OCI-LY3 (cell line): ENCODE measurements at regions not wholly inside any gene's neighbourhood (a gene's known extent, or its start where the extent isn't known, plus 50 kb on each side); places are given as distances from the start of the nearest gene placed in this dataset.
"Not testable (repeated sequence)": the region's sequence is repeated elsewhere in the genome, so short reads cannot be mapped to it uniquely, and the experiment has no call there.

Experiments
- H2AFZ ChIP-seq: fragments of 200-600, 300-600 bp; shearing (Covaris generic); 2 replicates; pipeline ENCODE4 v1.6.0; 2014; ENCODE audit warnings: antibody characterized with exemption, low read depth, low read length
- H3K27ac ChIP-seq: fragments of 200-600, 300-600 bp; sonication (generic); 2 replicates; pipeline ENCODE4 v1.5.1; 2014; ENCODE audit warnings: mild to moderate bottlenecking, low read length, moderate library complexity, mixed read lengths
- H3K27me3 ChIP-seq: fragments of 200-600, 300-600 bp; sonication (generic); 2 replicates; pipeline ENCODE4 v1.6.1; 2014; ENCODE audit warnings: low read depth, low read length, mixed read lengths
- H3K36me3 ChIP-seq: fragments of 200-600, 300-600 bp; sonication (generic); replicated peaks from 2 replicates; pipeline ENCODE3; 2014; ENCODE audit warnings: low read depth, low read length, mixed read lengths
- H3K4me1 ChIP-seq: fragments of 300-600, 200-600 bp; sonication (generic); 2 replicates; pipeline ENCODE4 v1.6.1; 2014; ENCODE audit warnings: low read length, mixed read lengths
- H3K4me2 ChIP-seq: fragments of 200-600, 300-600 bp; sonication (generic); 2 replicates; pipeline ENCODE4 v1.6.1; 2014; ENCODE audit warnings: low read length, mixed read lengths
- H3K4me3 ChIP-seq: fragments of 300-600, 200-600 bp; sonication (generic); 2 replicates; pipeline ENCODE4 v1.5.1; 2014; ENCODE audit warnings: antibody characterized with exemption, mild to moderate bottlenecking, low read length, moderate library complexity
- H3K79me2 ChIP-seq: fragments of 300-600, 200-600 bp; shearing (Covaris generic); 2 replicates; pipeline ENCODE4 v1.6.1; 2014; ENCODE audit warnings: mild to moderate bottlenecking, low read length, mixed read lengths
- H3K9ac ChIP-seq: fragments of 300-600, 200-600 bp; shearing (Covaris generic); 2 replicates; pipeline ENCODE4 v1.6.0; 2014; ENCODE audit warnings: mild to moderate bottlenecking, low read length, moderate library complexity
- H3K9me3 ChIP-seq: fragments of 200-600, 300-600 bp; shearing (Covaris generic); 2 replicates; pipeline ENCODE4 v1.6.1; 2014; ENCODE audit warnings: low read length, mixed read lengths; ENCODE audit not compliant: insufficient read depth
- H4K20me1 ChIP-seq: fragments of 200-600, 300-600 bp; sonication (generic); 2 replicates; pipeline ENCODE4 v1.6.1; 2016; ENCODE audit warnings: low read length, mixed read lengths; ENCODE audit not compliant: insufficient read depth
- EZH2phosphoT487 ChIP-seq: fragments of 200-600 bp; shearing (Covaris generic); IDR thresholded peaks from 2 replicates; pipeline ENCODE4 v1.6.1; 2018; ENCODE audit warnings: antibody characterized with exemption, mixed run types, low read depth
- TF ChIP-seq, protein P1 (sequence below): fragments of 200-600, 300-600 bp; sonication (generic); IDR thresholded peaks from 2 replicates; pipeline ENCODE4 v1.5.1; 2014; ENCODE audit warnings: antibody characterized with exemption, low read length, low read depth

DNA sequence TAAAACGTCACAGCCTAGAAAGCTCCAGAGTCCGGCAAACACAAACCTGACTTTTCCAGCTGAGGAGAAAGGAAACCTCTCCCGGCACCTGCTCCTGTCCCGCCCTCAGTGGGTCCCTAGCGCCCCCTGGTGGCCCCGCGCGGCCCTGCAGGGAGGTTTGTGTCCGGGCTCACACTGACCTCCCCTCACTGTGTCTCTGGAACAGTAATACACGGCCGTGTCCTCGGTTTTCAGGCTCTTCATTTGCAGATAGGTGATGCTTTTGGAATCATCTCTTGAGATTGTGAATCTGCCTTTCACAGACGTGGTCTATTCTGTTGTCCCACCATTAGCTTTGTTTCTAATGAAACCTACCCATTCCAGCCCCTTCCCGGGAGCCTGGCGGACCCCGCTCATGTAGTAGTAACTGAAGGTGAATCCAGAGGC, 731.2 kb downstream of the TMEM121 start:
- not testable (repeated sequence) for H3K27ac ChIP-seq, H3K36me3 ChIP-seq, H4K20me1 ChIP-seq, H3K79me2 ChIP-seq, H3K9ac ChIP-seq, H3K4me2 ChIP-seq, H3K9me3 ChIP-seq, H2AFZ ChIP-seq, H3K4me1 ChIP-seq, H3K27me3 ChIP-seq, H3K4me3 ChIP-seq
- TF ChIP-seq, protein P1, sequence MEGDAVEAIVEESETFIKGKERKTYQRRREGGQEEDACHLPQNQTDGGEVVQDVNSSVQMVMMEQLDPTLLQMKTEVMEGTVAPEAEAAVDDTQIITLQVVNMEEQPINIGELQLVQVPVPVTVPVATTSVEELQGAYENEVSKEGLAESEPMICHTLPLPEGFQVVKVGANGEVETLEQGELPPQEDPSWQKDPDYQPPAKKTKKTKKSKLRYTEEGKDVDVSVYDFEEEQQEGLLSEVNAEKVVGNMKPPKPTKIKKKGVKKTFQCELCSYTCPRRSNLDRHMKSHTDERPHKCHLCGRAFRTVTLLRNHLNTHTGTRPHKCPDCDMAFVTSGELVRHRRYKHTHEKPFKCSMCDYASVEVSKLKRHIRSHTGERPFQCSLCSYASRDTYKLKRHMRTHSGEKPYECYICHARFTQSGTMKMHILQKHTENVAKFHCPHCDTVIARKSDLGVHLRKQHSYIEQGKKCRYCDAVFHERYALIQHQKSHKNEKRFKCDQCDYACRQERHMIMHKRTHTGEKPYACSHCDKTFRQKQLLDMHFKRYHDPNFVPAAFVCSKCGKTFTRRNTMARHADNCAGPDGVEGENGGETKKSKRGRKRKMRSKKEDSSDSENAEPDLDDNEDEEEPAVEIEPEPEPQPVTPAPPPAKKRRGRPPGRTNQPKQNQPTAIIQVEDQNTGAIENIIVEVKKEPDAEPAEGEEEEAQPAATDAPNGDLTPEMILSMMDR, result peak; percentile 47

DNA sequence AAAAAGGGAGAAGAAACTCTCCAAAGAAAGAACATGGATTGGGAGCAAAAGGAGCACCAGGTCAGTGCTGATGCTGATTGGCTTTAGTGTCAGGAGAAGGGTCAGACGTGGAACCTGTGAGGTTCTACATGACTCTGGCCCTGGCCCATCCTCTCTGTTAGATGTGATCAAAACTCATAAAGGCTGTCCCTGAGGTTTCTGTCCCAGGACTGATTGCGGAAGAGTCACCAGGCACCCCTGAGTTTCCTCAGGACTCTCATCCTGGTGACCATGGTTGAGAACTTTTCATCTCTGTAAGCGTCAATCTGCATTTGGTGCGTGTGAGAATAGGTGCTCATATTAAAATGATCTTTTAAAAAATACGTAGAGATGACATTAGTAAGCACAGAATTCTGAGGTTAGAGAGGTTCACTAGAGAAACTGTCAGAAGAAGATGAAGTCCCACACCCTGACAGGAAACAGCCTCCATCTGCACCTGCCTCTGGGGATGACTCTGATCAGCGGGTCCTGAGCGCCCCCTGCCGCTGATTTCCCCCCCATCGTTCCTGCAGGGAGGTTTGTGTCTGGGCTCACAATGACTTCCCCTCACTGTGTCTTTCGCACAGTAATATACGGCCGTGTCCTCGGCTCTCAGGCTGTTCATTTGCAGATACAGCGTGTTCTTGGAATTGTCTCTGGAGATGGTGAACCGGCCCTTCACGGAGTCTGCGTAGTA, 741.8 kb downstream of the TMEM121 start:
- Histone ChIP-seq H3K27me3 (peaks cover 19% of the 10 kb centered on the region; the same call in 1 of the 2 replicates), H3K4me3 (no peak overlapping the region), H2AFZ (no peak overlapping the region), H3K9ac (no peak overlapping the region), H3K4me2 (0 out of 2 replicates have a peak overlapping the region, but pooled peaks have one; percentile 28), H4K20me1 (no peaks in the 10 kb centered on the region), H3K79me2 (no peaks in the 10 kb centered on the region), H3K9me3 (no peaks in the 10 kb centered on the region), H3K36me3 (no peaks in the 10 kb centered on the region), H3K4me1 (no peaks in the 10 kb centered on the region), H3K27ac (no peak overlapping the region)
- TF ChIP-seq EZH2phosphoT487, result no peak
- TF ChIP-seq, protein P1, result peak; percentile 47

DNA sequence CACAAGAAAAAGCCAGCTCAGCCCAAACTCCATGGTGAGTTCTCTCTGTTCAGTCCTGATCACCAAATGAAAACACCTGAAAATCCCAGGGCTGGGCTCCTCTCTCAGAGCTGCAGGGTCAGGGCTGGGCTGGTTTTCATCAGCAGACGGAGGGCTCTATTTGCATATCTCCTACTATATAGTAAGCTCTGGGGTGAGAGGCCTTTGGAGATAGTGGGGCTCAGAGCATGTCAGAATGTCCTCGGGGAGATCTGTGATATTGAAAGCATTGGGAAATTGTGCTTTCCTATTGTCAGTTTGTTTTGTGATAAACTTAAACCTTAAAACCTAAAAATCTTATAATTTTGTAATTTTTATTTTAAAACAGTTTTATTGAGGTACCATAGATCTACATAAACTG, 742.6 kb downstream of the TMEM121 start:
- Histone ChIP-seq H4K20me1 (no peaks in the 10 kb centered on the region), H3K79me2 (no peaks in the 10 kb centered on the region), H3K27ac (no peak overlapping the region), H3K4me2 (no peak overlapping the region), H3K36me3 (no peaks in the 10 kb centered on the region), H3K27me3 (peaks cover 20% of the 10 kb centered on the region; the same call in 1 of the 2 replicates), H3K4me1 (no peaks in the 10 kb centered on the region), H3K4me3 (no peak overlapping the region), H3K9me3 (no peaks in the 10 kb centered on the region), H2AFZ (no peak overlapping the region), H3K9ac (no peak overlapping the region)
- no peak for TF ChIP-seq EZH2phosphoT487
- TF ChIP-seq, protein P1, result no peak

DNA sequence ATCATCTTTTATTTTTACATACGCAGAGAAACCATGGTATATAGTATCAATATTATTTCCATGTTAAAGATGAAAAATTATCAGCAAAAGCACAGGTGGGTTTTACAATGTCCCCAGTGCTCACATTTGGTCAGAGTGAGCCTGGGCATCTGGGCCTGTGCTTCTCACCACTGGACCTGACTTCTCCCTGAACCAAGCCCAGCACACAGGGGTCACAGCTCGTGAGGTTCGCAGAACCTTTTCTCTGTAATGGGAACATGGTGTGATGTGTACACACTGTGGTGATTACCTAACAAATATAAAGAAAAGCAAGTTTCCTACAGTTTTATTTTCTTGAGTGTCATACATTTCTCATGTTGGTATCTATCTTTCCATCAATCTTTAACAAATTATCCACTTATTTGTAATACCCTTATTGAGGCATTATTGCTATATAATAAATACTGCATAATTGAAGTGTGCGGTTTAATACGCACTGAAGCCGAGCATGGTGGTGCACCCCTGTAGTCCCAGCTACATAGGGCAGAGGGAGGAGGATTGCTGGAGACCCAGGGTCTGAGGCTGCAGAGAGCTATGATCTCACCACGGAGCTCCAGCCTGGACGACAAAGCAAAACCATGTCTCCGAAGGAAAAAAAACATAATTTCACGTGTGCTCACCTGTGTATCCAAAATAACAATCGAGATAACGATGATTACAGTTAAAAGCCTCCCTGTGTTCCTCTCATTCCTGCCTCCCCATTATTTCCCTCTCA, 743.2 kb downstream of the TMEM121 start:
- Histone ChIP-seq H2AFZ (no peak overlapping the region), H3K4me2 (no peak overlapping the region), H3K27me3 (peaks cover 18% of the 10 kb centered on the region; the same call in 1 of the 2 replicates), H3K4me3 (no peak overlapping the region), H3K36me3 (no peaks in the 10 kb centered on the region), H4K20me1 (no peaks in the 10 kb centered on the region), H3K4me1 (no peaks in the 10 kb centered on the region), H3K9ac (no peak overlapping the region), H3K79me2 (no peaks in the 10 kb centered on the region), H3K27ac (no peak overlapping the region), H3K9me3 (no peaks in the 10 kb centered on the region)
- TF ChIP-seq EZH2phosphoT487, result no peak
- TF ChIP-seq, protein P1, result no peak

DNA sequence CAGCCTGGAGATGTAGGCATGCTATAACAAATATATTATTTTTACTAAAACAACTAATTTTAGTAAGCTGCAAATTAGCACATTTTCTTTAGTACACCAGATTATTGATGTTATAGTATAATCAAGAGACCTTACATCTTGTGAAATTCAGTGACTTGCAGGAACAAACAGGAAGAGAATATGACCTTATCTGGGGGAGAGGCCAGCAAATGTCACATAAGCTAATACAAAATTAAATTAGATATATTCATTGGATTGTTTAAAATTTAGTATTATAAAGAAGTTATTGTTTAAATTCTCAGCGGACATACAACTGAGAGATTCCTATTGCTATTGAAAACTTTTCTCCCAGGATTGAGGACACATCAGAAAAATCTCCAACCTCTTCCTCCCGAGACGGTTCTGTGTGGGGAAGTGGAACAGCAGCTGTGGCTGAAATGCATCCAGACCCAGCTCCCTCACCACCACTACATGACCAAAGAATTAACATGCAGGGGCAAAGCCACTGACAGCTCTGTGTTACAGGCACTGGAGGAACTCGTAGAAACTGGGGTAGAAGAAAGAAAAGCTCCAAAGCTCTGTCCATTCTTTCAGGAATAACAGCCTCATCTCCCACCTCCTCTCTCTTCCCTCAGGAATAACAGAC, 744.2 kb downstream of the TMEM121 start:
- H3K36me3 ChIP-seq, H4K20me1 ChIP-seq, H3K27ac ChIP-seq, H3K9me3 ChIP-seq, H2AFZ ChIP-seq, H3K4me1 ChIP-seq, H3K4me3 ChIP-seq, H3K4me2 ChIP-seq, H3K9ac ChIP-seq, H3K79me2 ChIP-seq: not testable (repeated sequence)
- H3K27me3 ChIP-seq, result peaks cover 12% of the 10 kb centered on the region; the same call in 1 of the 2 replicates
